Cardiac fibroblast (primary cell): ENCODE measurements at regions not wholly inside any gene's neighbourhood (a gene's known extent, or its start where the extent isn't known, plus 50 kb on each side); places are given as distances from the start of the nearest gene placed in this dataset.
"Not testable (repeated sequence)": the region's sequence is repeated elsewhere in the genome, so short reads cannot be mapped to it uniquely, and the experiment has no call there.

Experiments used
- DNase-seq, 2 donors: peaks; one replicate each; pipeline versions ENCODE4 v3.0.0 to v3.0.0-alpha.2; 2010; ENCODE audit warnings: low read depth in 2 of 2
- H3K4me3 ChIP-seq, 2 donors: replicated peaks in 1 of 2; 1 replicate in 1 of 2; 2 replicates in 1 of 2; pipeline ENCODE4 v1.5.1; 2011; ENCODE audit warnings: low read depth in 2 of 2, low read length in 2 of 2, mild to moderate bottlenecking in 2 of 2, moderate library complexity in 1 of 2
- TF ChIP-seq, protein P1 (sequence below): IDR thresholded peaks from one replicate; pipeline ENCODE4 v1.5.1; 2011; ENCODE audit warnings: low read depth, mild to moderate bottlenecking, low read length, inconsistent platforms

DNA sequence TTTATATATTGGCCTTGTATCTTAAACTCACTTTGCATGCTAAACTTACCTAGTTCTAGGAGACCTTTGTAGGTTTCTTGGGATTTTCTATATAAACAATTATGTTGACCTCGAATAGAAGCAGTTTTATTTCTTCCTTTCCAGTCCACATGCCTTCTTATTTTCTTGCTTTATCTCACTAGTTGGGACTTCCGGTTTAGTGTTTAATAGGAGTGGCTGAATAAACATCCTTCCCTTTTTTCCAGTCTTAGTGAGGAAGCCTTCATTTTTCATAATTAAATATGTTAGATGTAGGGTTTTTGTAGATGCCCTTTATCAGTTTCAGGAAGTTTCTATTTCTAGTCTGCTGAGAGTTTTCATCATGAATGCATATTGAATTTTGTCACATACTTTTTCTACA, 347.3 kb upstream of the HNRNPA3 start:
- DNase-seq: no peak
- TF ChIP-seq, protein P1, sequence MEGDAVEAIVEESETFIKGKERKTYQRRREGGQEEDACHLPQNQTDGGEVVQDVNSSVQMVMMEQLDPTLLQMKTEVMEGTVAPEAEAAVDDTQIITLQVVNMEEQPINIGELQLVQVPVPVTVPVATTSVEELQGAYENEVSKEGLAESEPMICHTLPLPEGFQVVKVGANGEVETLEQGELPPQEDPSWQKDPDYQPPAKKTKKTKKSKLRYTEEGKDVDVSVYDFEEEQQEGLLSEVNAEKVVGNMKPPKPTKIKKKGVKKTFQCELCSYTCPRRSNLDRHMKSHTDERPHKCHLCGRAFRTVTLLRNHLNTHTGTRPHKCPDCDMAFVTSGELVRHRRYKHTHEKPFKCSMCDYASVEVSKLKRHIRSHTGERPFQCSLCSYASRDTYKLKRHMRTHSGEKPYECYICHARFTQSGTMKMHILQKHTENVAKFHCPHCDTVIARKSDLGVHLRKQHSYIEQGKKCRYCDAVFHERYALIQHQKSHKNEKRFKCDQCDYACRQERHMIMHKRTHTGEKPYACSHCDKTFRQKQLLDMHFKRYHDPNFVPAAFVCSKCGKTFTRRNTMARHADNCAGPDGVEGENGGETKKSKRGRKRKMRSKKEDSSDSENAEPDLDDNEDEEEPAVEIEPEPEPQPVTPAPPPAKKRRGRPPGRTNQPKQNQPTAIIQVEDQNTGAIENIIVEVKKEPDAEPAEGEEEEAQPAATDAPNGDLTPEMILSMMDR: no peak
- H3K4me3 ChIP-seq: no peak overlapping the region

DNA sequence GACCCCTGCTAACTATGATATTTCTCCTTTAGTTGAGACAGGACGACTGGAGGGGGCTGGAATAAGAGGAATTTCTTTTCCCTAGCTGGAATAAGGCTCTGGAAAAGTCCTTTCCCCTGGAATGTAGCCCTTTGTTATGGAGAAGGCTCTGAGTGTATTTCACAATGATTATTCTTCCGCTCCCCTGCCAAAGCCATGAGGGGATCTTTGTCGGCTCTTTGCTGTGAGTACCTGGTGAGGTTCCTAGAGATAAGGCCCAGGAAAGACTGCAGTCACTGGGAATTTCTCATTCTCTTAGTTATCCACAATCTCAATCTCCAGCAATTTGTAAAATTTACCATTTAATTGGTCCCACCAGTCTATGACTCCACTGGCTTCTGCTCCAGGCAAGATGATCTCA, 340.2 kb upstream of the HNRNPA3 start:
- no peak overlapping the region for H3K4me3 ChIP-seq
- TF ChIP-seq, protein P1: no peak
- no peak for DNase-seq

DNA sequence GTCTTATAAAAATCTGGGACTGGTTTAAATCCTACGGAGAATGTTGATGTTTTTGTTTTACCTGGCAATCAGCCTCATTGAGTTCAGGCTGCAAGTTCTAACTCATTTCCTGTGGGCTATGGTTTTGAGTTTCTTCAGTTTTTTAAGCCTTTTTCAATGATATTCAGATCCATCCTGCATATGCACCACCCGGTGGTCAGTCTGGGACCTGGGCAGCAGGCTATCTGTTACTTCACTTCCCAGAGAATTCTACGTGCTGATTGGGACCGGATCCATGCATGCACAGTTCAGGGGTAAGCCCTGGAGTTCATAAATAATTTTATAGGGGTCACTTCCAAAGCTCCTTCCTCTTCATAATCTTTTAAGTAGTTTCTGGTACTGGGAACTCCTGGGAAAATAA, 339.2 kb upstream of the HNRNPA3 start:
- TF ChIP-seq, protein P1: no peak
- no peak overlapping the region for H3K4me3 ChIP-seq
- no peak for DNase-seq

DNA sequence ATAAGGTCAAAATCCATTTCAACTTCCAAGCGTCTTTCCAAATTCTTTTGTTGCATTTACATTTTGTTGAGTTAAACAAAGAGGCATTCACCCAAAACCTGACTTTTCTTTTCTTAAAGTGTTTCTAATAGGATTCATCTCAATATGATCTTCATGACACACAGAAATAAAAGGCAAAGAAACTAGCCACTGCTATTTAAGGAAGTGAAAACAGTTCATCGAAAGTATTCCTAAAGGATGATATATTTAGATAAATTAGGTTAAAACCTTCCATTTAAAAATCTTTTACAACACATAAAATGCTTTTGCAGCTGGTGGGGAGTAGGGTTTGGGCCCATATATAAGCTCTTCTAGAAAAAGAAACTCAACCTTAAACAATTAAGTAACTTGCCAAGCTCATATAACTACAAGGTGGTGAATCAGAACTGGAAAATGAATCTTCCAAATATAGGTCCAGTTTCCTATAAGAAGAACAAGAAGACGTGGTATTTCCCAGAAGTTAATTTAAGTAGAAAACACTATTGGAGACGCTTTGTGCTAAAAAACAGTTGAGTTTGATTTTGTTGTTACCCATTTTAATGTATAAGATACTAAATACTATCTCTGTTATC, 336.0 kb upstream of the HNRNPA3 start:
- DNase-seq: no peak
- H3K4me3 ChIP-seq: no peak overlapping the region
- TF ChIP-seq, protein P1: no peak

DNA sequence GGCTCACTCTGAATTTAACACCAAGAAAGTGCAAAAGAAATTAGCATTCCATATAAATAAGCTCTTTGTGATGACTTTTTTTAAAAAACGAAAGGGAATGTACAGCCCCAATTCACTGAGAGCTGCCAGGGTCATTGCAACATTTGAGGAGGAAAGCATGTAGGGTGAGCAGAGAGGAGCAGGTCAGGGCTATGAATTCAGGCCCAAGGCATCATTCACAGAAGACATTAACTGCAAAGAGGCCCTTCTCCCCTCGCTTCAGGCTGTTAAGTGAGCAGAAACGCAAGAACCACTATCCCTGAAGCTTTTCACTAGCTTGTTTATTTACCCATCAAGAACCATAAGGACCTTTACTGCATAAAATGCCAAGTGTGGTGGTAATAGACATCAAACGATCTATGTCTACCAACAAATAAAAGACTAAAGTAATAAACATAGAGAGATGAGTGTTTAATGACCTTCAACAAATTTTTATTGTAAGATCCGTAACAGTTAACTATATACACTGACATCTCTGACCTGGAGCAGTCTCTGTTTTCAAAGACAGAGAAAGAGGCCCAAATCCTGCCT, 333.1 kb upstream of the HNRNPA3 start:
- TF ChIP-seq, protein P1: no peak
- no peak for DNase-seq
- no peak overlapping the region for H3K4me3 ChIP-seq

DNA sequence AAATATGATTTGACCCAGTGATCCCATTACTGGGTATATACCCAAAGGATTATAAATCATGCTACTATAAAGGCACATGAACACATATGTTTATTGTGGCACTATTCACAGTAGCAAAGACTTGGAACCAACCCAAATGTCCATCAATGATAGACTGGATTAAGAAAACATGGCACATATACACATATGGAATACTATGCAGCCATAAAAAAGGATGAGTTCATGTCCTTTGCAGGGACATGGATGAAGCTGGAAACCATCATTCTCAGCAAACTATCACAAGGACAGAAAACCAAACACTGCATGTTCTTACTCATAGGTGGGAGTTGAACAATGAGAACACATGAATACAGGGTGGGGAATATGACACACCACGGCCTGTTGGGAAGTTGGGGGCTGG, 330.5 kb upstream of the HNRNPA3 start:
- not testable (repeated sequence) for H3K4me3 ChIP-seq, DNase-seq

DNA sequence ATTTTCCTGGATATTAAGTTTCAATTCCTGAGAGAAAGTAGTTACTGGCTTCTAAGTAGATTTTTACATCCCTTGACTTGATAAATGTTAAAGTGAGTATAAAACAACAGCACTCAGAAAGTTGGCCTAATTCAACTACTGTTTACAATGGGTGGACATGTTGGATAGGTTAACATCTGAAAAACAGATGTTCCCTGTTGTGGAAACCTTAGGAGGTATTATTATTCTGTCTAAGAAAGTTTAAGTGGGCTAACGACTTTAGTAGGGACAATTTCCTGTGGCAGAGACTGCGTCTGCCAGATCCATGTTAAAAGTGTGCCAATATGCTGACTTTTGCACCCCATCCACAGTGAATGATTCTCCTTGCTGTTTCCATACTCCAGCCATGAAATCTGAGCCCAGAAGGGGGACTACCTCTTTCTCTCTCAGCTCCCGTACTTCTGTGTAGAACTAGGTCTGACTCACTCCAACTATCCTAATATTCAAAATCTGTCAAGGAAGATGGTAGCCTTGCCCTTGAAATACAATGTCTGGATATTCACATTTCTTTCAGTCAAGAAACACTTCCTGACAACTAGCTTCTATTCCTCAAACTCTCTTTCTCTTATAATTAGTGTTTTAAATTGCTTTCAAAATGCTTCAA, 327.5 kb upstream of the HNRNPA3 start:
- TF ChIP-seq, protein P1: no peak
- no peak for DNase-seq
- H3K4me3 ChIP-seq: no peak overlapping the region
